Heart left ventricle (tissue), 16 donors: ENCODE measurements at regions not wholly inside any gene's neighbourhood (a gene's known extent, or its start where the extent isn't known, plus 50 kb on each side); places are given as distances from the start of the nearest gene placed in this dataset.

Experiments
- ATAC-seq, 4 donors: fragments of 200-7000 bp; cut with Tn5 transposase; one replicate each; pipeline ENCODE4 v1.9.1; 2020 to 2022; ENCODE audit warnings: moderate library complexity in 4 of 4, mild to moderate bottlenecking in 3 of 4, moderate number of reproducible peaks in 1 of 4
- DNase-seq, 5 donors: peaks; one replicate each; pipeline ENCODE4 v3.0.0-alpha.2; 2020
- H3K27ac ChIP-seq, 12 donors: fragments of 200-600 bp; sonication (generic) in 4 of 12; one replicate each; pipeline versions ENCODE4 v1.5.0 to v1.8.0; 2016 to 2022; ENCODE audit warnings: mild to moderate bottlenecking in 2 of 12
- H3K27me3 ChIP-seq, 9 donors: fragments of 200-600 bp; sonication (generic) in 2 of 9; one replicate each; pipeline versions ENCODE4 v1.5.1 to v1.8.0; 2016 to 2022; ENCODE audit warnings: mild to moderate bottlenecking in 3 of 9
- H3K36me3 ChIP-seq, 9 donors: fragments of 200-600 bp; sonication (generic) in 2 of 9; one replicate each; pipeline versions ENCODE4 v1.5.0 to v1.8.0; 2018 to 2022; ENCODE audit warnings: mild to moderate bottlenecking in 2 of 9
- H3K4me1 ChIP-seq, 12 donors: fragments of 200-600 bp; sonication (generic) in 4 of 12; one replicate each; pipeline versions ENCODE4 v1.5.0 to v1.8.0; 2016 to 2022; ENCODE audit warnings: mild to moderate bottlenecking in 3 of 12
- H3K4me3 ChIP-seq, 12 donors: fragments of 200-600 bp; sonication (generic) in 4 of 12; one replicate each; pipeline versions ENCODE4 v1.5.0 to v1.8.0; 2017 to 2022; ENCODE audit warnings: mild to moderate bottlenecking in 9 of 12, moderate library complexity in 4 of 12
- H3K9me3 ChIP-seq, 12 donors: fragments of 200-600 bp; sonication (generic) in 4 of 12; one replicate each; pipeline versions ENCODE4 v1.5.0 to v1.8.0; 2016 to 2022; ENCODE audit warnings: mild to moderate bottlenecking in 1 of 12
- POLR2A ChIP-seq, 2 donors: fragments of 450-650 bp; IDR thresholded peaks; one replicate each; pipeline ENCODE4 v1.6.1; 2017; ENCODE audit warnings: antibody characterized with exemption in 2 of 2, mild to moderate bottlenecking in 2 of 2, moderate library complexity in 2 of 2
- WGBS, 4 donors: extraction: QIAGEN DNeasy Blood & Tissue Kit in 2 of 4; methylation state at CpG; one replicate each; pipeline versions ENCODE4 v1.1.5 to v1.1.7; 2013 to 2018; 5-methylcytosine and 5-hydroxymethylcytosine counted together
- intact Hi-C, 10 donors: fragments of 100-400 bp; cut with DNase I; formaldehyde crosslinking; loops; one replicate each; pipeline versions ENCODE4 v1.11.1 to v1.14.2; 2022
- TF ChIP-seq, protein P1 (sequence below), 12 donors: fragments of 200-600 bp; sonication (generic) in 4 of 12; IDR thresholded peaks; one replicate each; pipeline versions ENCODE4 v1.5.0 to v1.8.0; 2018 to 2022; ENCODE audit warnings: antibody characterized with exemption in 12 of 12, mild to moderate bottlenecking in 5 of 12
- donor health status: ischemic (EF 13 %, LVEDD 7.1; RV severe dilation, severe dysfunction).
- donor health status: healthy with polysubstance abuse.
- donor health status: DM: no; HTN: yes; CAD: no.
- donor health status: DM: no; HTN: no; CAD: no.
- donor health status: ischemic (EF 25% LVEDD 6.9; RV normal size, moderate dysfunction).
- donor health status: ischemic (EF 25% LVEDD 5.7; RV mildly dilated, moderate dysfunction).
- donor health status: healthy.
- donor health status: DM: yes; HTN: yes; CAD: no.
- donor health status: ischemic (EF 35%, LVEDD 5.7; RV mildly dilated, moderate dysfunction).
- donor health status: nonischemic (EF 11% LVEDD 7.7; RV severe dilation, severe dysfunction).
- donor health status: DM: yes; HTN: yes; CAD: no.
- donor health status: PGD.
- donor health status: ischemic (EF 29% LVEDD 5.4; RV normal size, mild dysfunction).
- donor health status: nonischemic (EF 23%, LVEDD 6.1; RV moderate dilation, normal function).

DNA sequence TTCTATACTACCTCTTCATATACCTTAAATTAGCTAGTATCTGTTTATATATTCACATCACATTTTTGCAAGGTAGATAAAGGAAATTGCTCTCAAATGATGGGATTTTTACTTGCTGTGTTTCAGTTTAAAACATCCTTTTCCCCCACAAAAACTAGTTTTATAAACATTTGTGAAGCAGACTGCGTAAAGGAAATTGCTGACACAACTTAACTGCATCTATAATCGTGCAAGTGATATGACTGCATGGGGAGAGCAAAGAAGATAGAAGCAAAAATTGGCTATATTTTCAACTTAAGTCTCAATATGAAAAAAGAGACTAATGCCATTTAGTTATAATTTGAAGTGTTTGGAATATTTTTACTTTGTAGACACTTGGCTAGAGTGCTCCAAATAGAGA lies 385.2 kb downstream of the C4orf33 start:
- intact Hi-C loops, result no loop called here
- TF ChIP-seq POLR2A (IDR thresholded peaks at IDR 0.05), result no peak
- TF ChIP-seq, protein P1, sequence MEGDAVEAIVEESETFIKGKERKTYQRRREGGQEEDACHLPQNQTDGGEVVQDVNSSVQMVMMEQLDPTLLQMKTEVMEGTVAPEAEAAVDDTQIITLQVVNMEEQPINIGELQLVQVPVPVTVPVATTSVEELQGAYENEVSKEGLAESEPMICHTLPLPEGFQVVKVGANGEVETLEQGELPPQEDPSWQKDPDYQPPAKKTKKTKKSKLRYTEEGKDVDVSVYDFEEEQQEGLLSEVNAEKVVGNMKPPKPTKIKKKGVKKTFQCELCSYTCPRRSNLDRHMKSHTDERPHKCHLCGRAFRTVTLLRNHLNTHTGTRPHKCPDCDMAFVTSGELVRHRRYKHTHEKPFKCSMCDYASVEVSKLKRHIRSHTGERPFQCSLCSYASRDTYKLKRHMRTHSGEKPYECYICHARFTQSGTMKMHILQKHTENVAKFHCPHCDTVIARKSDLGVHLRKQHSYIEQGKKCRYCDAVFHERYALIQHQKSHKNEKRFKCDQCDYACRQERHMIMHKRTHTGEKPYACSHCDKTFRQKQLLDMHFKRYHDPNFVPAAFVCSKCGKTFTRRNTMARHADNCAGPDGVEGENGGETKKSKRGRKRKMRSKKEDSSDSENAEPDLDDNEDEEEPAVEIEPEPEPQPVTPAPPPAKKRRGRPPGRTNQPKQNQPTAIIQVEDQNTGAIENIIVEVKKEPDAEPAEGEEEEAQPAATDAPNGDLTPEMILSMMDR (IDR thresholded peaks at IDR 0.05), result no peak
- no peaks in the 10 kb centered on the region for H3K27me3 ChIP-seq
- H3K27ac ChIP-seq, result no peak overlapping the region
- no peaks in the 10 kb centered on the region for H3K4me1 ChIP-seq
- ATAC-seq, result no peak
- DNase-seq, result no peak
- H3K4me3 ChIP-seq, result no peak overlapping the region
- 80 to 89% (median 86%) methylated on average over 2 of the region's 2 CpGs for WGBS, 4 donors
- no peaks in the 10 kb centered on the region for H3K36me3 ChIP-seq
- H3K9me3 ChIP-seq, result no peaks in the 10 kb centered on the region

DNA sequence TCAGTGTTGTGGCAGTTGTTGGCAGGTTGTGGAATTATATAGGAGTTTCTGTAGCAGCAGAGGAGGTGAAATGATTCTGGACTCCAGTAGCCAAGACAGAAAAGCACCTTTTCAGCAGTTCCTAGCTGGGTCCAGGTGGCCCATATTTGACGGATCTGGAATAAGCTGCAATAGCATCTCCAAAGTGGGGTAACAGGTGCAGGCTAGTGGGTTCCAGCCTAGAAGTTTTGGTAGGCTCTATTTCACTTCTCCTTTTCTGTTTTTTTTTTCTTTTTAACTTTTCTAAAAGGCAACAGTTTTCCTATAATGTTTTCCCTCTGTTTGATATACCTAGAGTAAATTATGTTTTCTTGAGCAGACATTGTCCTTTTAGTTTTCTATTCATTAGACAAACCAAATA lies 392.5 kb downstream of the C4orf33 start:
- intact Hi-C loops, result no loop called here
- ATAC-seq, result no peak
- Histone ChIP-seq H3K27ac (no peak overlapping the region), H3K27me3 (no peaks in the 10 kb centered on the region), H3K4me1 (no peaks in the 10 kb centered on the region), H3K9me3 (no peaks in the 10 kb centered on the region), H3K4me3 (no peak overlapping the region), H3K36me3 (no peaks in the 10 kb centered on the region)
- DNase-seq, result no peak
- TF ChIP-seq, protein P1 (IDR thresholded peaks at IDR 0.05), result no peak
- TF ChIP-seq POLR2A (IDR thresholded peaks at IDR 0.05), result no peak
- WGBS, 4 donors, result 91 to 98% (median 95%) methylated on average over 1 of the region's 1 CpG

DNA sequence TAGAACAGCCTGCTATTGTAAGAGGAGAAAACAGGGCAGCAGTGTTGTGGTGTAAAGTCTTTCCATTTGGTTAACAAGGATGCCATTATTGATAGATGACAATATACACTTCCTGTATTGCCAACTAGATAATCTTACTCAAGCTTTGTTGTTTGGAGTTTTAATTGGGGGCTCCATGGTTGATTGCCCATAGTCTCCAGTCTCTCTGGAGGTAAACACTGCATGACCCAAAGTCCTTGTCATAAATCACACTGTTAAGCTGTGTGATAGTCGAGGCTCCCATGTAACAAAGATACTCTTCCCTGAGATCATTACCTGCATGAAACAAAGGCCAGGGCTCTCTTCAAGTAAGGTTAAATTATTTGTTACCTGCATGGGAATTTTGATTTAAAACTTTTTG lies 394.6 kb downstream of the C4orf33 start:
- ATAC-seq (no peak), DNase-seq (no peak)
- Histone ChIP-seq H3K4me3 (no peak overlapping the region), H3K4me1 (no peaks in the 10 kb centered on the region), H3K27ac (no peak overlapping the region), H3K27me3 (no peaks in the 10 kb centered on the region), H3K9me3 (no peaks in the 10 kb centered on the region), H3K36me3 (no peaks in the 10 kb centered on the region)
- 71 to 91% (median 80%) methylated on average over 1 of the region's 1 CpG for WGBS, 4 donors
- TF ChIP-seq, protein P1 (IDR thresholded peaks at IDR 0.05), result no peak
- TF ChIP-seq POLR2A (IDR thresholded peaks at IDR 0.05), result no peak
- intact Hi-C loops, result no loop called here

DNA sequence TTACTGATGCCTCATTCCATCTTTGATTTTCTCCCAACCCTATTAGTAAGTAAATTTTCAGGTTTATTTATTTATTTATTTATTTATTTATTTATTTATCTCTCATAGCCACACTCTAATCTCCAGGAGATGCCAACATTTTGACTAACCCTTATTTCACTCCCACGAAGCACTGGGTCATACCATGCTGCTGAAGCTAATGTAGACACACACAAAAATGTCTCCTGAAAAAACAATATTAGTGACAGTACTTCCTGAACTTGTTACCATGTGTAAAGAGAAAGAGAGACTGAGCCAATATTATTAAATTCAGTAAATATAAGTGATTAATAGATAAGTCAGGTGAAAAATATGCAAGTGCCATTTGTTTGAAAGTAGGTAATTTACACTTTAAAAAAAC lies 402.7 kb downstream of the C4orf33 start:
- H3K9me3 ChIP-seq, result no peaks in the 10 kb centered on the region
- no peak for TF ChIP-seq POLR2A (IDR thresholded peaks at IDR 0.05)
- TF ChIP-seq, protein P1 (IDR thresholded peaks at IDR 0.05), result no peak
- no peak overlapping the region for H3K4me3 ChIP-seq
- ATAC-seq (no peak), DNase-seq (no peak)
- intact Hi-C loops, result no loop called here
- H3K36me3 ChIP-seq, result no peaks in the 10 kb centered on the region
- WGBS, 4 donors, result 71 to 80% (median 71%) methylated on average over 1 of the region's 1 CpG
- no peak overlapping the region for H3K27ac ChIP-seq
- no peaks in the 10 kb centered on the region for H3K27me3 ChIP-seq
- no peaks in the 10 kb centered on the region for H3K4me1 ChIP-seq
